CD8-positive, alpha-beta memory T cell (primary cell): ENCODE measurements at regions not wholly inside any gene's neighbourhood (a gene's known extent, or its start where the extent isn't known, plus 50 kb on each side); places are given as distances from the start of the nearest gene placed in this dataset.
"Not testable (repeated sequence)": the region's sequence is repeated elsewhere in the genome, so short reads cannot be mapped to it uniquely, and the experiment has no call there.

Experiments used
- CTCF ChIA-PET: fragments of 350-600 bp; sonication (Branson Sonifier 250); formaldehyde crosslinking; loops from one replicate; lab custom pipeline; 2021; ENCODE audit warnings: antibody characterized with exemption; lab: Charles Lee
- POLR2A ChIA-PET: fragments of 350-600 bp; sonication (Branson Sonifier 250); formaldehyde crosslinking; loops from one replicate; lab custom pipeline; 2021; ENCODE audit warnings: antibody characterized with exemption; lab: Charles Lee
- DNase-seq, 5 donors: peaks; one replicate each; pipeline versions ENCODE4 v3.0.0 to v3.0.0-alpha.2; 2020 to 2022; ENCODE audit warnings: mixed read lengths in 1 of 5
- H3K27ac ChIP-seq: one replicate; pipeline ENCODE4 v1.7.0; 2013; ENCODE audit warnings: low read depth, mild to moderate bottlenecking, low read length, moderate library complexity
- H3K27me3 ChIP-seq: 2 replicates; pipeline ENCODE4 v1.7.0; 2013; ENCODE audit warnings: low read length, mild to moderate bottlenecking; ENCODE audit not compliant: insufficient read depth, poor library complexity, severe bottlenecking
- H3K36me3 ChIP-seq: 2 replicates; pipeline ENCODE4 v1.7.0; 2013; ENCODE audit warnings: mild to moderate bottlenecking, low read length, moderate library complexity; ENCODE audit not compliant: insufficient read depth
- H3K4me1 ChIP-seq: 2 replicates; pipeline ENCODE4 v1.7.0; 2013; ENCODE audit warnings: mild to moderate bottlenecking, low read length, moderate library complexity; ENCODE audit not compliant: insufficient read depth
- H3K4me3 ChIP-seq: 2 replicates; pipeline ENCODE4 v1.7.0; 2013; ENCODE audit warnings: mild to moderate bottlenecking, low read length
- H3K9me3 ChIP-seq: 2 replicates; pipeline ENCODE4 v1.7.0; 2013; ENCODE audit warnings: mild to moderate bottlenecking, low read length
- H3K27ac Mint-ChIP-seq, 8 donors: one replicate each; pipeline ENCODE4 v1.8.0; 2020 to 2021; ENCODE audit warnings: mixed read lengths in 8 of 8, mild to moderate bottlenecking in 6 of 8, inconsistent platforms in 3 of 8, moderate library complexity in 3 of 8
- H3K27me3 Mint-ChIP-seq, 2 donors: one replicate each; pipeline ENCODE4 v1.8.0; 2020 to 2021; ENCODE audit warnings: mixed read lengths in 2 of 2, mild to moderate bottlenecking in 1 of 2, moderate library complexity in 1 of 2
- H3K36me3 Mint-ChIP-seq, 3 donors: one replicate each; pipeline ENCODE4 v1.8.0; 2020 to 2021; ENCODE audit warnings: mixed read lengths in 3 of 3, inconsistent platforms in 1 of 3, mild to moderate bottlenecking in 1 of 3
- H3K4me1 Mint-ChIP-seq, 3 donors: one replicate each; pipeline ENCODE4 v1.8.0; 2020 to 2021; ENCODE audit warnings: mixed read lengths in 3 of 3, inconsistent platforms in 1 of 3, mild to moderate bottlenecking in 1 of 3
- H3K4me3 Mint-ChIP-seq, 7 donors: one replicate each; pipeline ENCODE4 v1.8.0; 2020 to 2021; ENCODE audit warnings: mixed read lengths in 7 of 7, mild to moderate bottlenecking in 6 of 7, moderate library complexity in 4 of 7, inconsistent platforms in 2 of 7
- H3K9me3 Mint-ChIP-seq, 5 donors: one replicate each; pipeline ENCODE4 v1.8.0; 2020 to 2022; ENCODE audit warnings: mixed read lengths in 5 of 5, mild to moderate bottlenecking in 3 of 5, moderate library complexity in 2 of 5, inconsistent platforms in 1 of 5

GRCh38 chr7:131035088-131035770, 292.4 kb upstream of the MKLN1 start:
- Histone ChIP-seq H3K4me3 (no peak overlapping the region), H3K27me3 (no peaks in the 10 kb centered on the region), H3K36me3 (no peaks in the 10 kb centered on the region), H3K27ac (no peak overlapping the region), H3K9me3 (no peaks in the 10 kb centered on the region), H3K4me1 (peaks cover 56% of the 10 kb centered on the region)
- Mint-ChIP-seq H3K4me3 (peak overlapping the region in 4 of 7 donors; percentile 16 to 79 (median 32)), H3K27me3 (peaks cover 0 to 1% of the 10 kb centered on the region in 2 donors), H3K4me1 (peaks cover 79 to 96% (median 91%) of the 10 kb centered on the region in 3 donors), H3K36me3 (peaks cover 0 to 51% (median 5%) of the 10 kb centered on the region in 3 donors), H3K9me3 (peaks cover 0 to 2% (median 0%) of the 10 kb centered on the region in 5 donors), H3K27ac (peak overlapping the region in 4 of 8 donors; percentile 27 to 73 (median 72))
- DNase-seq: no peak
- POLR2A ChIA-PET: no interaction called here
- CTCF ChIA-PET: no interaction called here

- Mint-ChIP-seq H3K9me3 (no peaks in the 10 kb centered on the region), H3K4me3 (peak overlapping the region; percentile 20 to 78 (median 37)), H3K27me3 (peaks cover 0 to 1% of the 10 kb centered on the region in 2 donors), H3K27ac (peak overlapping the region in 7 of 8 donors; percentile 12 to 93 (median 62)), H3K4me1 (peaks cover 75 to 89% (median 85%) of the 10 kb centered on the region in 3 donors), H3K36me3 (peaks cover 0 to 58% (median 7%) of the 10 kb centered on the region in 3 donors)
- Histone ChIP-seq H3K27ac (no peak overlapping the region), H3K27me3 (no peaks in the 10 kb centered on the region), H3K36me3 (no peaks in the 10 kb centered on the region), H3K4me1 (peaks cover 49% of the 10 kb centered on the region), H3K4me3 (no peak overlapping the region), H3K9me3 (no peaks in the 10 kb centered on the region)
- CTCF ChIA-PET: interaction anchor here (1.0 to 2.0 kb wide), 2 partner anchors 56 to 141 kb away, joined by 3 to 8 read pairs; no protein-coding TSS in a partner anchor
- POLR2A ChIA-PET: no interaction called here
- DNase-seq: no peak
Observed at GRCh38 chr7:131038153-131038552, 289.5 kb upstream of the MKLN1 start.

GRCh38 chr7:131039355-131039762, 288.3 kb upstream of the MKLN1 start:
- Mint-ChIP-seq H3K27ac (peak overlapping the region in 1 of 8 donors; percentile 62), H3K27me3 (peaks cover 0 to 1% of the 10 kb centered on the region in 2 donors), H3K9me3 (no peaks in the 10 kb centered on the region), H3K4me3 (no peak overlapping the region), H3K4me1 (peaks cover 67 to 79% (median 75%) of the 10 kb centered on the region in 3 donors), H3K36me3 (peaks cover 0 to 51% (median 6%) of the 10 kb centered on the region in 3 donors)
- DNase-seq: no peak
- H3K9me3 ChIP-seq: no peaks in the 10 kb centered on the region
- H3K36me3 ChIP-seq: no peaks in the 10 kb centered on the region
- H3K4me1 ChIP-seq: peaks cover 40% of the 10 kb centered on the region
- H3K27ac ChIP-seq: no peak overlapping the region
- H3K27me3 ChIP-seq: no peaks in the 10 kb centered on the region
- H3K4me3 ChIP-seq: no peak overlapping the region
- POLR2A ChIA-PET: no interaction called here
- CTCF ChIA-PET: interaction anchor here (0.9 to 3.7 kb wide), 12 partner anchors 12 to 262 kb away, joined by 3 to 35 read pairs (median 5); no protein-coding TSS in a partner anchor

- Mint-ChIP-seq H3K4me3 (no peak overlapping the region), H3K27ac (peak overlapping the region in 5 of 8 donors; percentile 9 to 75 (median 59)), H3K4me1 (peaks cover 64 to 78% (median 75%) of the 10 kb centered on the region in 3 donors), H3K9me3 (no peaks in the 10 kb centered on the region), H3K36me3 (peaks cover under 1 to 52% (median 5%) of the 10 kb centered on the region in 3 donors), H3K27me3 (peaks cover 0 to 1% of the 10 kb centered on the region in 2 donors)
- Histone ChIP-seq H3K27me3 (no peaks in the 10 kb centered on the region), H3K27ac (no peak overlapping the region), H3K4me1 (peaks cover 35% of the 10 kb centered on the region), H3K36me3 (no peaks in the 10 kb centered on the region), H3K9me3 (no peaks in the 10 kb centered on the region), H3K4me3 (no peak overlapping the region)
- POLR2A ChIA-PET: interaction anchor here (0.9 to 1.0 kb wide), 2 partner anchors 57 to 125 kb away, joined by 3 to 5 read pairs; no protein-coding TSS in a partner anchor
- CTCF ChIA-PET: interaction anchor here (0.6 to 3.7 kb wide), 29 partner anchors 10 to 263 kb away, joined by 3 to 35 read pairs (median 4); no protein-coding TSS in a partner anchor
- DNase-seq: no peak
Observed at GRCh38 chr7:131039836-131040235, 287.8 kb upstream of the MKLN1 start.

- DNase-seq: peak in 3 of 5 donors; percentile 39 to 61 (median 53)
- H3K9me3 Mint-ChIP-seq: peaks cover 0 to 2% (median 0%) of the 10 kb centered on the region in 5 donors
- peak overlapping the region; percentile 27 to 86 (median 62) for H3K27ac Mint-ChIP-seq
- H3K36me3 Mint-ChIP-seq: peaks cover 7 to 57% (median 7%) of the 10 kb centered on the region in 3 donors
- H3K4me1 Mint-ChIP-seq: peaks cover 64 to 78% (median 75%) of the 10 kb centered on the region in 3 donors
- ChIA-PET POLR2A (interaction anchor here (0.5 to 1.0 kb wide), 4 partner anchors 58 to 144 kb away, joined by 3 to 5 read pairs (median 3); no protein-coding TSS in a partner anchor), CTCF (interaction anchor here (0.6 to 3.7 kb wide), 32 partner anchors 11 to 263 kb away, joined by 3 to 35 read pairs (median 4); no protein-coding TSS in a partner anchor)
- Histone ChIP-seq H3K36me3 (peaks cover 1% of the 10 kb centered on the region), H3K4me1 (peaks cover 29% of the 10 kb centered on the region), H3K27me3 (no peaks in the 10 kb centered on the region), H3K4me3 (no peak overlapping the region), H3K27ac (no peak overlapping the region), H3K9me3 (peaks cover 2% of the 10 kb centered on the region)
- H3K27me3 Mint-ChIP-seq: no peaks in the 10 kb centered on the region
- peak overlapping the region in 5 of 7 donors; percentile 1 to 64 (median 34) for H3K4me3 Mint-ChIP-seq
Observed at GRCh38 chr7:131040467-131040932, 287.2 kb upstream of the MKLN1 start.

DNA sequence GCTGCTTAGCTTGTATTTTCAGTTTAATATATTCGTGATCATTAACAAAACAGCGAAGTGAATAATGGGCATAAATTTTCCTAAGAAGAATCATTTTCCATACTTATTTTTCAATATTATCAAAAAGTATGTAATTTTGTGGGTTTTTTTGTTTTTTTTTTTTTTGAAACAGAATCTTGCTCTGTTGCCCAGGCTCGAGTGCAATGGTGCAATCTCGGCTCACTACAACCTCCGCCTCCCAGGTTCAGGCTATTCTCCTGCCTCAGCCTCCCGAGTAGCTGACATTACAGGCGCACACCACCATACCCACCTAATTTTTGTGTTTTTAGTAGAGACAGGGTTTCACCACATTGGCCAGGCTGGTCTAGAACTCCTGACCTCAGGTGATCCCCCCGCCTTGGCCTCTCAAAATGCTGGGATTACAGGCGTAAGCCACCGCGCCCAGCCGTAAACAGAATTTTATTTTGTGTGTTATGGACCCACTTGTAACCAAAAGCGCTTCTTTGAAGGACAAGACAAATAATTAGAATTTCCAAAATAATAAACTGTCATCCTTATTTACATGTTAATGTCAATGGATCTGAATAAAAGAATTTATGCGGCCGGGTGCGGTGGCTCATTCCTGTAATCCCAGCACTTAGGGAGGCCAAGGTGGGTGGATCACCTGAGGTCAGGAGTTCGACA, 286.5 kb upstream of the MKLN1 start:
- H3K27me3 Mint-ChIP-seq, H3K9me3 ChIP-seq, DNase-seq, H3K27ac ChIP-seq, H3K36me3 ChIP-seq, H3K4me3 ChIP-seq, H3K27me3 ChIP-seq, H3K9me3 Mint-ChIP-seq: not testable (repeated sequence)
- H3K36me3 Mint-ChIP-seq: peaks cover 10 to 58% (median 11%) of the 10 kb centered on the region in 3 donors
- CTCF ChIA-PET: interaction anchor here (0.8 to 3.7 kb wide), 25 partner anchors 10 to 262 kb away, joined by 3 to 35 read pairs (median 5); no protein-coding TSS in a partner anchor
- H3K4me1 ChIP-seq: peaks cover 26% of the 10 kb centered on the region
- peak overlapping the region in 3 of 8 donors; percentile 40 to 86 (median 62) for H3K27ac Mint-ChIP-seq
- peaks cover 63 to 78% (median 75%) of the 10 kb centered on the region in 3 donors for H3K4me1 Mint-ChIP-seq
- POLR2A ChIA-PET: interaction anchor here (0.5 to 1.0 kb wide), 4 partner anchors 67 to 144 kb away, joined by 3 to 5 read pairs (median 4); no protein-coding TSS in a partner anchor
- peak overlapping the region in 1 of 7 donors; percentile 77 for H3K4me3 Mint-ChIP-seq
